SK-N-SH (cell line): ENCODE measurements at regions not wholly inside any gene's neighbourhood (a gene's known extent, or its start where the extent isn't known, plus 50 kb on each side); places are given as distances from the start of the nearest gene placed in this dataset.

ENCODE experiments used
- CTCF ChIA-PET: fragments of 300-600, 350-600 bp; formaldehyde crosslinking; extraction: SDS; loops from one replicate; lab custom pipeline; 2021; lab: Yijun Ruan, JAX
- POLR2A ChIA-PET: fragments of 350-600 bp; sonication (Branson Sonifier 250); formaldehyde crosslinking; extraction: SDS; loops from one replicate; lab custom pipeline; 2020; ENCODE audit warnings: antibody characterized with exemption, inconsistent platforms; lab: Yijun Ruan, JAX
- DNase-seq: peaks from one replicate; pipeline ENCODE4 v3.0.0; 2012
- H2AFZ ChIP-seq: fragments of 200-600 bp; sonication (generic); 2 replicates; pipeline ENCODE4 v1.8.1; 2016; ENCODE audit warnings: antibody characterized with exemption, mild to moderate bottlenecking, low read depth
- H3F3A ChIP-seq: fragments of 200-600 bp; sonication (generic); replicated peaks from 2 replicates; pipeline ENCODE3; 2016; ENCODE audit warnings: antibody characterized with exemption, mild to moderate bottlenecking; ENCODE audit not compliant: insufficient read depth
- H3K27ac ChIP-seq, 2 experiments: fragments of 200-500 bp in 1 of 2; fragments of 200-600 bp in 1 of 2; sonication (Bioruptor generic) in 1 of 2; sonication (generic), shearing (Covaris generic) in 1 of 2; 2 replicates each; pipeline versions ENCODE4 v1.5.1 to v1.6.1; 2014 to 2016; ENCODE audit warnings: low read depth in 2 of 2, inconsistent platforms in 1 of 2, low read length in 1 of 2, mild to moderate bottlenecking in 1 of 2, mixed read lengths in 1 of 2
- H3K27me3 ChIP-seq: fragments of 200-600 bp; sonication (generic), shearing (Covaris generic); 2 replicates; pipeline ENCODE4 v1.6.1; 2016; ENCODE audit warnings: mixed run types; ENCODE audit not compliant: insufficient read depth
- H3K36me3 ChIP-seq, 2 experiments: fragments of 200-500 bp in 1 of 2; fragments of 200-600 bp in 1 of 2; sonication (Bioruptor generic) in 1 of 2; sonication (generic) in 1 of 2; replicated peaks in 1 of 2; 2 replicates each; pipeline versions ENCODE3 to v1.5.1; 2014 to 2016; ENCODE audit warnings: low read length in 1 of 2, mild to moderate bottlenecking in 1 of 2; ENCODE audit not compliant: insufficient read depth in 2 of 2, control insufficient read depth in 1 of 2
- H3K4me1 ChIP-seq, 2 experiments: fragments of 200-500 bp in 1 of 2; fragments of 200-600 bp in 1 of 2; sonication (Bioruptor generic) in 1 of 2; sonication (generic), shearing (Covaris generic) in 1 of 2; 2 replicates each; pipeline versions ENCODE4 v1.5.1 to v1.6.1; 2014 to 2016; ENCODE audit warnings: low read depth in 1 of 2, low read length in 1 of 2, mixed run types in 1 of 2; ENCODE audit not compliant: insufficient read depth in 2 of 2, control insufficient read depth in 1 of 2
- H3K4me2 ChIP-seq: fragments of 200-600 bp; sonication (generic), shearing (Covaris generic); 2 replicates; pipeline ENCODE4 v1.6.1; 2017; ENCODE audit warnings: mixed run types
- H3K4me3 ChIP-seq, 2 experiments: fragments of 200-500 bp in 1 of 2; fragments of 200-600 bp in 1 of 2; sonication (Bioruptor generic) in 1 of 2; sonication (generic), shearing (Covaris generic) in 1 of 2; 2 replicates each; pipeline versions ENCODE4 v1.5.1 to v1.8.1; 2014 to 2016; ENCODE audit warnings: low read depth in 2 of 2, inconsistent platforms in 1 of 2, low read length in 1 of 2, mild to moderate bottlenecking in 1 of 2, mixed read lengths in 1 of 2, moderate library complexity in 1 of 2
- H3K79me2 ChIP-seq: fragments of 200-600 bp; sonication (generic); 2 replicates; pipeline ENCODE4 v1.8.1; 2017; ENCODE audit warnings: mild to moderate bottlenecking; ENCODE audit not compliant: insufficient read depth
- H3K9ac ChIP-seq: fragments of 200-600 bp; sonication (generic); 2 replicates; pipeline ENCODE4 v1.6.1; 2017; ENCODE audit warnings: mixed run types
- H3K9me2 ChIP-seq: fragments of 200-600 bp; sonication (generic); 2 replicates; pipeline ENCODE4 v1.6.1; 2017; ENCODE audit warnings: mixed run types
- H3K9me3 ChIP-seq: fragments of 200-600 bp; sonication (generic); 2 replicates; pipeline ENCODE4 v1.6.1; 2017; ENCODE audit warnings: mixed run types, mild to moderate bottlenecking, moderate library complexity
- H4K20me1 ChIP-seq: fragments of 200-600 bp; sonication (generic); 2 replicates; pipeline ENCODE4 v1.6.1; 2017; ENCODE audit warnings: mild to moderate bottlenecking, mixed run types; ENCODE audit not compliant: insufficient read depth
- EP300 ChIP-seq, 2 experiments: IDR thresholded peaks; 2 replicates each; pipeline versions ENCODE4 v1.4.0 to v1.6.1; 2012; ENCODE audit warnings: borderline replicate concordance in 1 of 2, low read depth in 1 of 2, low read length in 1 of 2
- FOSL2 ChIP-seq: IDR thresholded peaks from 2 replicates; pipeline ENCODE4 v1.4.0; 2012; ENCODE audit warnings: low read depth, mild to moderate bottlenecking, moderate library complexity, borderline replicate concordance
- GATA2 ChIP-seq: sonication (generic); formaldehyde crosslinking; IDR thresholded peaks from 2 replicates; pipeline ENCODE4 v1.5.0; 2020; ENCODE audit warnings: mild to moderate bottlenecking, missing genetic modification reagents
- IRF3 ChIP-seq: fragments of 150-350 bp; IDR thresholded peaks from 2 replicates; pipeline ENCODE4 v1.6.1; 2016; ENCODE audit warnings: mild to moderate bottlenecking, low read depth, low read length
- MEF2A ChIP-seq: IDR thresholded peaks from 2 replicates; pipeline ENCODE4 v1.4.0; 2012; ENCODE audit warnings: low read depth, borderline replicate concordance
- TAF1 ChIP-seq: IDR thresholded peaks from 2 replicates; pipeline ENCODE4 v1.6.1; 2012; ENCODE audit warnings: low read depth, mild to moderate bottlenecking, low read length, moderate library complexity, borderline replicate concordance
- WGBS: methylation state at CpG from one replicate; pipeline ENCODE4 v1.1.6; 2017; ENCODE audit warnings: low lambda C conversion rate; 5-methylcytosine and 5-hydroxymethylcytosine counted together
- TF ChIP-seq, protein P1 (sequence below): IDR thresholded peaks from 2 replicates; pipeline ENCODE4 v1.4.0; 2012; ENCODE audit warnings: low read depth, borderline replicate concordance
- TF ChIP-seq, protein P2 (sequence below): IDR thresholded peaks from 2 replicates; pipeline ENCODE4 v1.6.1; 2012; ENCODE audit warnings: mild to moderate bottlenecking, low read depth, low read length, moderate library complexity

DNA sequence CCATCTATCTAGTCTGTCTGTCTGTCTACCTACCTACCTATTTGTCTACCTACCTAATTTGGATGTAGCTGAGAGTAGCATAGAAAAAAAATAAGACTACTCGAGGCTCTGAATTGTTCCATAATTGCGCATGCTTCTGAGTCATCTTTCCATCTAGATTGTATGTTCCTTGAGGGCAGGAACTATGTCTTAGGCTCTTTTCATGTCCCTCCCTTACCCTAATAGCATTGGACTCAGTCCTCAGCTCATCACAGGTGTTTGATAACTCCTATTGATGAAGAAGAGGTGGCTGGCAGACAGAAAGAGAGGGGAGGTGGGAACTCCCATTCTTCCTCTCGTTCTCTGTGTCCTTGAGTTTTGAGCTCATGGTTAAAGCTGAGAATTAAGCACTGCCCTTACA lies 263.7 kb downstream of the TTC6 start:
- 19% methylated on average over 3 of the region's 3 CpGs for WGBS
- CTCF ChIA-PET, result interaction anchor here (2.3 kb wide), 1 partner anchor 15 kb away, joined by 5 read pairs; no protein-coding TSS in a partner anchor

More for the DNA sequence above, 263.7 kb downstream of the TTC6 start:
- TF ChIP-seq TAF1 (no peak), FOSL2 (no peak), IRF3 (no peak), EP300 (IDR thresholded peaks at IDR 0.05; ENCODE audit: borderline replicate concordance in 1 of 2, low read depth in 1 of 2, low read length in 1 of 2) (no peak), MEF2A (no peak), GATA2 (no peak)
- TF ChIP-seq, protein P1, sequence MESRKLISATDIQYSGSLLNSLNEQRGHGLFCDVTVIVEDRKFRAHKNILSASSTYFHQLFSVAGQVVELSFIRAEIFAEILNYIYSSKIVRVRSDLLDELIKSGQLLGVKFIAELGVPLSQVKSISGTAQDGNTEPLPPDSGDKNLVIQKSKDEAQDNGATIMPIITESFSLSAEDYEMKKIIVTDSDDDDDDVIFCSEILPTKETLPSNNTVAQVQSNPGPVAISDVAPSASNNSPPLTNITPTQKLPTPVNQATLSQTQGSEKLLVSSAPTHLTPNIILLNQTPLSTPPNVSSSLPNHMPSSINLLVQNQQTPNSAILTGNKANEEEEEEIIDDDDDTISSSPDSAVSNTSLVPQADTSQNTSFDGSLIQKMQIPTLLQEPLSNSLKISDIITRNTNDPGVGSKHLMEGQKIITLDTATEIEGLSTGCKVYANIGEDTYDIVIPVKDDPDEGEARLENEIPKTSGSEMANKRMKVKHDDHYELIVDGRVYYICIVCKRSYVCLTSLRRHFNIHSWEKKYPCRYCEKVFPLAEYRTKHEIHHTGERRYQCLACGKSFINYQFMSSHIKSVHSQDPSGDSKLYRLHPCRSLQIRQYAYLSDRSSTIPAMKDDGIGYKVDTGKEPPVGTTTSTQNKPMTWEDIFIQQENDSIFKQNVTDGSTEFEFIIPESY, result no peak
- TF ChIP-seq, protein P2, sequence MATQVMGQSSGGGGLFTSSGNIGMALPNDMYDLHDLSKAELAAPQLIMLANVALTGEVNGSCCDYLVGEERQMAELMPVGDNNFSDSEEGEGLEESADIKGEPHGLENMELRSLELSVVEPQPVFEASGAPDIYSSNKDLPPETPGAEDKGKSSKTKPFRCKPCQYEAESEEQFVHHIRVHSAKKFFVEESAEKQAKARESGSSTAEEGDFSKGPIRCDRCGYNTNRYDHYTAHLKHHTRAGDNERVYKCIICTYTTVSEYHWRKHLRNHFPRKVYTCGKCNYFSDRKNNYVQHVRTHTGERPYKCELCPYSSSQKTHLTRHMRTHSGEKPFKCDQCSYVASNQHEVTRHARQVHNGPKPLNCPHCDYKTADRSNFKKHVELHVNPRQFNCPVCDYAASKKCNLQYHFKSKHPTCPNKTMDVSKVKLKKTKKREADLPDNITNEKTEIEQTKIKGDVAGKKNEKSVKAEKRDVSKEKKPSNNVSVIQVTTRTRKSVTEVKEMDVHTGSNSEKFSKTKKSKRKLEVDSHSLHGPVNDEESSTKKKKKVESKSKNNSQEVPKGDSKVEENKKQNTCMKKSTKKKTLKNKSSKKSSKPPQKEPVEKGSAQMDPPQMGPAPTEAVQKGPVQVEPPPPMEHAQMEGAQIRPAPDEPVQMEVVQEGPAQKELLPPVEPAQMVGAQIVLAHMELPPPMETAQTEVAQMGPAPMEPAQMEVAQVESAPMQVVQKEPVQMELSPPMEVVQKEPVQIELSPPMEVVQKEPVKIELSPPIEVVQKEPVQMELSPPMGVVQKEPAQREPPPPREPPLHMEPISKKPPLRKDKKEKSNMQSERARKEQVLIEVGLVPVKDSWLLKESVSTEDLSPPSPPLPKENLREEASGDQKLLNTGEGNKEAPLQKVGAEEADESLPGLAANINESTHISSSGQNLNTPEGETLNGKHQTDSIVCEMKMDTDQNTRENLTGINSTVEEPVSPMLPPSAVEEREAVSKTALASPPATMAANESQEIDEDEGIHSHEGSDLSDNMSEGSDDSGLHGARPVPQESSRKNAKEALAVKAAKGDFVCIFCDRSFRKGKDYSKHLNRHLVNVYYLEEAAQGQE, result no peak
- no peaks in the 10 kb centered on the region for H3F3A ChIP-seq
- no peak overlapping the region for H3K9ac ChIP-seq
- no peaks in the 10 kb centered on the region for H3K9me2 ChIP-seq
- H3K27ac ChIP-seq, result no peak overlapping the region
- no peak overlapping the region for H3K4me2 ChIP-seq
- DNase-seq, result no peak
- POLR2A ChIA-PET, result no interaction called here
- H3K4me1 ChIP-seq, result no peaks in the 10 kb centered on the region
- H4K20me1 ChIP-seq, result no peaks in the 10 kb centered on the region
- no peaks in the 10 kb centered on the region for H3K27me3 ChIP-seq
- H3K4me3 ChIP-seq, result no peak overlapping the region
- no peaks in the 10 kb centered on the region for H3K79me2 ChIP-seq
- no peaks in the 10 kb centered on the region for H3K36me3 ChIP-seq
- no peak overlapping the region for H2AFZ ChIP-seq
- no peaks in the 10 kb centered on the region for H3K9me3 ChIP-seq
